ENCODE measurements at regions not wholly inside any gene's neighbourhood (a gene's known extent, or its start where the extent isn't known, plus 50 kb on each side); places are given as distances from the start of the nearest gene placed in this dataset.

- in situ Hi-C loops (cut with HindIII; ENCODE audit: low pct_unique_long_range_greater_than_20kb, low sequenced_read_pairs): no loop called here
- ChIA-PET POLR2A (no interaction called here), CTCF (no interaction called here)
- no peak for TF ChIP-seq CTCF (IDR thresholded peaks at IDR 0.05)
- TF ChIP-seq REST (IDR thresholded peaks at IDR 0.05; ENCODE audit: insufficient read depth in 1 of 2, low read depth in 2 of 2, low read length in 1 of 2): no peak
- TF ChIP-seq TCF7L2 (IDR thresholded peaks at IDR 0.05; ENCODE audit: low read depth, low read length): no peak
- no peak for TF ChIP-seq SIN3A (IDR thresholded peaks at IDR 0.05; ENCODE audit: borderline replicate concordance, insufficient read depth, low read depth, low read length)
- no peak for TF ChIP-seq POLR2AphosphoS5 (IDR thresholded peaks at IDR 0.05; ENCODE audit: low read depth, low read length)
- Histone ChIP-seq H3K27me3 (ENCODE audit: control insufficient read depth, insufficient read depth, low read length) (no peaks in the 10 kb centered on the region), H3K4me3 (ENCODE audit: low read depth in 2 of 2, low read length in 2 of 2) (no peak overlapping the region), H3K4me1 (ENCODE audit: control insufficient read depth, insufficient read depth, low read length) (no peaks in the 10 kb centered on the region), H3K27ac (ENCODE audit: low read length) (no peak overlapping the region), H3K36me3 (ENCODE audit: control insufficient read depth, insufficient read depth, low read length) (no peaks in the 10 kb centered on the region), H3K9me3 (ENCODE audit: control insufficient read depth, insufficient read depth, low read depth, low read length) (no peaks in the 10 kb centered on the region)
- ATAC-seq: no peak
- intact Hi-C loops (cut with micrococcal nuclease; ENCODE audit: unreplicated experiment): no loop called here
- DNase-seq (ENCODE audit: low read depth, low spot score): no peak
- no TSS peak for BruUV-seq (replicated peaks)
Observed at GRCh38 chr2:145064511-145064910, 544.6 kb upstream of the ZEB2 start.

GRCh38 chr2:145060876-145061275, 541.0 kb upstream of the ZEB2 start:
- POLR2A ChIA-PET: no interaction called here
- DNase-seq (ENCODE audit: low read depth, low spot score) (no peak), ATAC-seq (no peak)
- no TSS peak for BruUV-seq (replicated peaks)
- intact Hi-C loops (cut with micrococcal nuclease; ENCODE audit: unreplicated experiment): no loop called here
- in situ Hi-C loops (cut with HindIII; ENCODE audit: low pct_unique_long_range_greater_than_20kb, low sequenced_read_pairs): no loop called here
- no peaks in the 10 kb centered on the region for H3K36me3 ChIP-seq (ENCODE audit: control insufficient read depth, insufficient read depth, low read length)
- H3K27ac ChIP-seq (ENCODE audit: low read length): no peak overlapping the region
- no peaks in the 10 kb centered on the region; the same call in 1 of the 2 replicates for H3K9me3 ChIP-seq (ENCODE audit: control insufficient read depth, insufficient read depth, low read depth, low read length)
- CTCF ChIA-PET: no interaction called here
- no peak overlapping the region for H3K4me3 ChIP-seq (ENCODE audit: low read depth in 2 of 2, low read length in 2 of 2)
- no peak for TF ChIP-seq TCF7L2 (IDR thresholded peaks at IDR 0.05; ENCODE audit: low read depth, low read length)
- no peak for TF ChIP-seq SIN3A (IDR thresholded peaks at IDR 0.05; ENCODE audit: borderline replicate concordance, insufficient read depth, low read depth, low read length)
- no peak for TF ChIP-seq REST (IDR thresholded peaks at IDR 0.05; ENCODE audit: insufficient read depth in 1 of 2, low read depth in 2 of 2, low read length in 1 of 2)
- TF ChIP-seq CTCF (IDR thresholded peaks at IDR 0.05): no peak
- no peak for TF ChIP-seq POLR2AphosphoS5 (IDR thresholded peaks at IDR 0.05; ENCODE audit: low read depth, low read length)
- no peaks in the 10 kb centered on the region for H3K27me3 ChIP-seq (ENCODE audit: control insufficient read depth, insufficient read depth, low read length)
- no peaks in the 10 kb centered on the region for H3K4me1 ChIP-seq (ENCODE audit: control insufficient read depth, insufficient read depth, low read length)
